Inflammatory macrophage treated with lipopolysaccharide for 1 hour (primary cell): ENCODE measurements at regions not wholly inside any gene's neighbourhood (a gene's known extent, or its start where the extent isn't known, plus 50 kb on each side); places are given as distances from the start of the nearest gene placed in this dataset.
"Not testable (repeated sequence)": the region's sequence is repeated elsewhere in the genome, so short reads cannot be mapped to it uniquely, and the experiment has no call there.

Experiments used
- DNase-seq, 2 donors: peaks; one replicate each; pipeline ENCODE4 v3.0.0-alpha.2; 2020 to 2022

- DNase-seq: peak; percentile 75 to 98
Measured at GRCh38 chr21:10325546-10325945, 195.8 kb upstream of the TPTE start.

GRCh38 chr21:10326146-10326545 lies 195.2 kb upstream of the TPTE start:
- DNase-seq: not testable (repeated sequence)

- not testable (repeated sequence) for DNase-seq
Measured at GRCh38 chr21:10328646-10329045, 192.7 kb upstream of the TPTE start.

GRCh38 chr21:10330641-10331119 lies 190.7 kb upstream of the TPTE start:
- DNase-seq: not testable (repeated sequence)

GRCh38 chr21:10331134-10331533 lies 190.2 kb upstream of the TPTE start:
- DNase-seq: not testable (repeated sequence)

- DNase-seq: not testable (repeated sequence)
Measured at GRCh38 chr21:10332935-10333334, 188.4 kb upstream of the TPTE start.

- DNase-seq: not testable (repeated sequence)
Measured at GRCh38 chr21:10334391-10334790, 187.0 kb upstream of the TPTE start.

GRCh38 chr21:10342261-10342956 lies 179.0 kb upstream of the TPTE start:
- DNase-seq: not testable (repeated sequence)

- not testable (repeated sequence) for DNase-seq
Measured at GRCh38 chr21:10343146-10343935, 178.0 kb upstream of the TPTE start.

- not testable (repeated sequence) for DNase-seq
Measured at GRCh38 chr21:10344266-10344665, 177.1 kb upstream of the TPTE start.

- DNase-seq: not testable (repeated sequence)
Measured at GRCh38 chr21:10345178-10345612, 176.2 kb upstream of the TPTE start.

GRCh38 chr21:10346249-10346648 lies 175.1 kb upstream of the TPTE start:
- DNase-seq: not testable (repeated sequence)

GRCh38 chr21:10346933-10347615 lies 174.3 kb upstream of the TPTE start:
- not testable (repeated sequence) for DNase-seq

GRCh38 chr21:10347675-10348074 lies 173.7 kb upstream of the TPTE start:
- not testable (repeated sequence) for DNase-seq

GRCh38 chr21:10348150-10348549 lies 173.2 kb upstream of the TPTE start:
- DNase-seq: not testable (repeated sequence)

GRCh38 chr21:10354851-10355578 lies 166.4 kb upstream of the TPTE start:
- DNase-seq: not testable (repeated sequence)

GRCh38 chr21:10359120-10359519 lies 162.3 kb upstream of the TPTE start:
- not testable (repeated sequence) for DNase-seq

- not testable (repeated sequence) for DNase-seq
Measured at GRCh38 chr21:10359911-10360310, 161.5 kb upstream of the TPTE start.

- DNase-seq: not testable (repeated sequence)
Measured at GRCh38 chr21:10361214-10361736, 160.1 kb upstream of the TPTE start.

GRCh38 chr21:10362816-10363215 lies 158.6 kb upstream of the TPTE start:
- DNase-seq: not testable (repeated sequence)

GRCh38 chr21:10363321-10363720 lies 158.1 kb upstream of the TPTE start:
- not testable (repeated sequence) for DNase-seq

- DNase-seq: not testable (repeated sequence)
Measured at GRCh38 chr21:10366210-10366609, 155.2 kb upstream of the TPTE start.
